PC-3 (cell line): ENCODE measurements at regions not wholly inside any gene's neighbourhood (a gene's known extent, or its start where the extent isn't known, plus 50 kb on each side); places are given as distances from the start of the nearest gene placed in this dataset.

Source experiments
- ATAC-seq: fragments of 200-7000 bp; cut with Tn5 transposase; 2 replicates; pipeline ENCODE4 v1.9.1; 2020; ENCODE audit warnings: mild to moderate bottlenecking, moderate library complexity
- BruUV-seq: library from RNA; stranded (reverse); fragments of 400-500 nt; replicated peaks from 2 replicates; lab custom pipeline; 2021; lab: Mats Ljungman, UMichigan
- CTCF ChIA-PET: fragments of 300-600 bp; sonication (Branson Sonifier 250); formaldehyde crosslinking; loops from one replicate; lab custom pipeline; 2022; ENCODE audit warnings: antibody characterized with exemption; lab: Charles Lee
- POLR2A ChIA-PET: fragments of 300-600 bp; sonication (Branson Sonifier 250); formaldehyde crosslinking; loops from one replicate; lab custom pipeline; 2022; ENCODE audit warnings: antibody characterized with exemption; ENCODE audit not compliant: unreplicated experiment; lab: Charles Lee
- DNase-seq: peaks from one replicate; pipeline ENCODE4 v3.0.0-alpha.2; 2015
- H2AFZ ChIP-seq: fragments of 300-600 bp; sonication (generic); 2 replicates; pipeline ENCODE4 v1.6.0; 2016; ENCODE audit warnings: antibody characterized with exemption, low read length
- H3F3A ChIP-seq: fragments of 300-600 bp; sonication (generic); one replicate; pipeline ENCODE4 v1.6.0; 2017; ENCODE audit warnings: antibody characterized with exemption, low read length, control low read depth, mild to moderate bottlenecking; ENCODE audit not compliant: unreplicated experiment
- H3K27ac ChIP-seq: fragments of 300-600 bp; sonication (generic); 2 replicates; pipeline ENCODE4 v1.5.1; 2016; ENCODE audit warnings: mild to moderate bottlenecking, low read length
- H3K27me3 ChIP-seq: fragments of 300-600 bp; sonication (generic); 2 replicates; pipeline ENCODE4 v1.6.1; 2016; ENCODE audit warnings: low read length, mixed read lengths
- H3K36me3 ChIP-seq: fragments of 300-600 bp; sonication (generic); 2 replicates; pipeline ENCODE4 v1.6.1; 2016; ENCODE audit warnings: low read depth, mixed run types, low read length, mixed read lengths
- H3K4me1 ChIP-seq: fragments of 300-600 bp; sonication (generic); 2 replicates; pipeline ENCODE4 v1.5.1; 2016; ENCODE audit warnings: low read length; ENCODE audit not compliant: insufficient read depth
- H3K4me2 ChIP-seq: fragments of 300-600 bp; sonication (generic); 2 replicates; pipeline ENCODE4 v1.6.0; 2016; ENCODE audit warnings: low read length
- H3K4me3 ChIP-seq: fragments of 300-600 bp; sonication (generic); 2 replicates; pipeline ENCODE4 v1.5.1; 2016; ENCODE audit warnings: mild to moderate bottlenecking, low read length, mixed read lengths
- H3K79me2 ChIP-seq: fragments of 300-600 bp; sonication (generic); 2 replicates; pipeline ENCODE4 v1.6.1; 2017; ENCODE audit warnings: low read length, mixed read lengths
- H3K9ac ChIP-seq: fragments of 300-600 bp; sonication (generic); 2 replicates; pipeline ENCODE4 v1.6.0; 2016; ENCODE audit warnings: mild to moderate bottlenecking, low read length
- H3K9me2 ChIP-seq: fragments of 300-600 bp; sonication (generic); replicated peaks from 2 replicates; pipeline ENCODE4 v1.6.1; 2016; ENCODE audit warnings: mixed run types, low read length, mixed read lengths
- H3K9me3 ChIP-seq: fragments of 300-600 bp; sonication (generic); 2 replicates; pipeline ENCODE4 v1.6.1; 2016; ENCODE audit warnings: low read length, mixed read lengths
- H4K20me1 ChIP-seq: fragments of 300-600 bp; sonication (generic); 2 replicates; pipeline ENCODE4 v1.6.1; 2016; ENCODE audit warnings: low read length, mixed read lengths
- CTCF ChIP-seq: fragments of 300-600 bp; sonication (generic); conservative IDR thresholded peaks from 2 replicates; pipeline ENCODE4 v1.5.1; 2017; ENCODE audit warnings: antibody characterized with exemption, low read depth, mild to moderate bottlenecking, low read length
- EZH2 ChIP-seq: fragments of 300-600 bp; sonication (generic); IDR thresholded peaks from one replicate; pipeline ENCODE4 v1.6.1; 2017; ENCODE audit warnings: antibody characterized with exemption, mild to moderate bottlenecking, low read length; ENCODE audit not compliant: unreplicated experiment
- EZH2phosphoT487 ChIP-seq: fragments of 300-600 bp; sonication (generic); IDR thresholded peaks from 2 replicates; pipeline ENCODE4 v1.6.1; 2018; ENCODE audit warnings: mild to moderate bottlenecking, antibody characterized with exemption, low read length, borderline replicate concordance
- intact Hi-C: fragments of 100-400 bp; cut with micrococcal nuclease; formaldehyde crosslinking; loops from 2 replicates; pipeline ENCODE4 v1.9.0; 2023

GRCh38 chr4:81966676-81967075 lies 407.1 kb downstream of the HNRNPD start:
- no peak overlapping the region for H3K9ac ChIP-seq
- CTCF ChIA-PET: no interaction called here
- TF ChIP-seq EZH2 (no peak), CTCF (no peak), EZH2phosphoT487 (no peak)
- H3K27ac ChIP-seq: no peak overlapping the region
- intact Hi-C loops: no loop called here
- H3K4me2 ChIP-seq: no peak overlapping the region
- no peaks in the 10 kb centered on the region for H3K79me2 ChIP-seq
- no peaks in the 10 kb centered on the region for H3K4me1 ChIP-seq
- H3K9me2 ChIP-seq: no peaks in the 10 kb centered on the region
- H3K36me3 ChIP-seq: no peaks in the 10 kb centered on the region
- BruUV-seq: no TSS peak
- ATAC-seq (no peak), DNase-seq (no peak)
- H3K27me3 ChIP-seq: no peaks in the 10 kb centered on the region; the same call in 1 of the 2 replicates
- no peak overlapping the region for H2AFZ ChIP-seq
- H3K4me3 ChIP-seq: no peak overlapping the region
- H3F3A ChIP-seq: no peaks in the 10 kb centered on the region
- no peaks in the 10 kb centered on the region for H4K20me1 ChIP-seq
- H3K9me3 ChIP-seq: no peaks in the 10 kb centered on the region
- POLR2A ChIA-PET: no interaction called here

- Histone ChIP-seq H3K79me2 (no peaks in the 10 kb centered on the region), H3K9me3 (no peaks in the 10 kb centered on the region), H3K9ac (no peak overlapping the region), H3K4me1 (no peaks in the 10 kb centered on the region), H3F3A (no peaks in the 10 kb centered on the region), H3K27ac (no peak overlapping the region), H4K20me1 (no peaks in the 10 kb centered on the region), H2AFZ (no peak overlapping the region), H3K36me3 (no peaks in the 10 kb centered on the region), H3K4me2 (no peak overlapping the region), H3K27me3 (peaks cover 4% of the 10 kb centered on the region), H3K9me2 (no peaks in the 10 kb centered on the region), H3K4me3 (no peak overlapping the region)
- ChIA-PET POLR2A (no interaction called here), CTCF (no interaction called here)
- no TSS peak for BruUV-seq
- intact Hi-C loops: no loop called here
- no peak for TF ChIP-seq CTCF
- no peak for TF ChIP-seq EZH2phosphoT487
- TF ChIP-seq EZH2: no peak
- ATAC-seq: no peak
- DNase-seq: no peak
Observed at GRCh38 chr4:81965911-81966310, 407.9 kb downstream of the HNRNPD start.

GRCh38 chr4:81965454-81965853 lies 408.3 kb downstream of the HNRNPD start:
- CTCF ChIA-PET: no interaction called here
- no peak overlapping the region for H2AFZ ChIP-seq
- no peak for ATAC-seq
- no peaks in the 10 kb centered on the region for H3K79me2 ChIP-seq
- no peak for DNase-seq
- no peak overlapping the region for H3K9ac ChIP-seq
- no peak overlapping the region for H3K4me2 ChIP-seq
- no peak overlapping the region for H3K27ac ChIP-seq
- intact Hi-C loops: no loop called here
- no peak for TF ChIP-seq EZH2
- TF ChIP-seq EZH2phosphoT487: no peak
- TF ChIP-seq CTCF: no peak
- peaks cover 6% of the 10 kb centered on the region for H3K27me3 ChIP-seq
- POLR2A ChIA-PET: no interaction called here
- no TSS peak for BruUV-seq
- no peak overlapping the region for H3K4me3 ChIP-seq
- H3K9me3 ChIP-seq: no peaks in the 10 kb centered on the region
- H3K4me1 ChIP-seq: no peaks in the 10 kb centered on the region
- H3K36me3 ChIP-seq: no peaks in the 10 kb centered on the region
- no peaks in the 10 kb centered on the region for H3F3A ChIP-seq
- no peaks in the 10 kb centered on the region for H4K20me1 ChIP-seq
- no peaks in the 10 kb centered on the region for H3K9me2 ChIP-seq
